ENCODE measurements at regions not wholly inside any gene's neighbourhood (a gene's known extent, or its start where the extent isn't known, plus 50 kb on each side); places are given as distances from the start of the nearest gene placed in this dataset.

DNA sequence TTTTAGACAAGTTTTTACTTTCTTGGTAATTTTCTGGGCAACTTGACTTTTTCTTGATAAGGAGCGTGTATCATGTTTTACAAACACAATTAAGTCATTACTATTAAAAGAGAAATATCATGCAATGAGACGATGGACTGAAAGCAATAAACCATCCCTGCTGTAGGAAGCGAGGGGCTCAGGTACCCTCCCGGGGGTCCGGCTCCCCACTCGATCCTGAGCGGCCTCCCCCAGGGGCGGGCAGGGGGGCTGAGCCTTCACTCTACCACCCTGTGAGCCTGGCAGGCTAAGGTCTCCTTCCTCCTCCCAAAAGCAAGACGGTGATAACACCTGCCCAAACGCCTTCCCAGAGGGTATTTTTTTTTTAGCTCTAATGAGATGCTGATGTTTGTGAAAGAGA is 51.8 kb upstream of the ADGRA1 start:
- TF ChIP-seq POLR2A (IDR thresholded peaks at IDR 0.05), result no peak
- no peak for TF ChIP-seq CTCF (IDR thresholded peaks at IDR 0.05)
